ENCODE measurements at regions not wholly inside any gene's neighbourhood (a gene's known extent, or its start where the extent isn't known, plus 50 kb on each side); places are given as distances from the start of the nearest gene placed in this dataset.

- H3K9me3 Mint-ChIP-seq: peaks cover 8 to 18% of the 10 kb centered on the region in 2 donors
- no peak for DNase-seq
- no peaks in the 10 kb centered on the region for H3K27me3 Mint-ChIP-seq
Observed at GRCh38 chr5:23024470-23024869, 171.3 kb upstream of the CDH12 start.

GRCh38 chr5:23014825-23015224, 161.7 kb upstream of the CDH12 start:
- Mint-ChIP-seq H3K4me3 (no peak overlapping the region), H3K27me3 (no peaks in the 10 kb centered on the region), H3K36me3 (ENCODE audit: insufficient read depth) (no peaks in the 10 kb centered on the region), H3K4me1 (ENCODE audit: low read depth in 2 of 2) (no peaks in the 10 kb centered on the region), H3K9me3 (peaks cover 0 to 4% of the 10 kb centered on the region in 2 donors), H3K27ac (no peak overlapping the region)
- ATAC-seq (replicated peaks) (no peak), DNase-seq (no peak)

More at GRCh38 chr5:23024470-23024869, 171.3 kb upstream of the CDH12 start:
- Mint-ChIP-seq H3K36me3 (ENCODE audit: insufficient read depth) (no peaks in the 10 kb centered on the region), H3K4me1 (ENCODE audit: low read depth in 2 of 2) (no peaks in the 10 kb centered on the region), H3K4me3 (no peak overlapping the region), H3K27ac (no peak overlapping the region)
- no peak for ATAC-seq (replicated peaks)

GRCh38 chr5:23014266-23014665, 161.1 kb upstream of the CDH12 start:
- no peak overlapping the region for H3K4me3 Mint-ChIP-seq
- ATAC-seq (replicated peaks): no peak

DNA sequence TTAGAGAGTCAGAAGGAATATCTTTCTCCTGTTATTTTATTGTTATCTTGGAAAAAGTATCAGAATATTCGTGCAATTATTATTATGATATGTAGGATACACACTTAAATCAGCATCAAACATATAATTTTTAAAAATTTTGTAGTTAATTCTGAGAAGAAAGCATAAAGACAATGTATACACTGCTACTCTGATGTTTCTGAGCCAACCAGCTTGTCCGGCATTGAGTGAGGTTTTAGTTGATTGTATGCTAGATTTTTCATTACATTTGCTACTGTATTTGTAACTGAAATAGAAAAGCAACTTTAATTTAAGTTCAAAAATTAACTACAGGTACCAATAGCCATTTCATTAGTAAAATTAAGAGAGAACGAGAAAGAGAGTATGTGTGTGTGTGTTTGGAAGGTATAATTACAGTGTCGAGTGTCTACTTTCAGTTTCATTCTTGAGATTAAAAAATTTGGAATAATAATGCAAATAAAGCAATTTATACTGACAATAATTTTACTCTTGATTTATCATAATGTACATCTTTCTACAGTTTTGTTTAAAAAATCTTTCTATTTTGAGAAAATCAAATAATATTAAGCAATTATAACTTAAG, 160.4 kb upstream of the CDH12 start:
- Mint-ChIP-seq H3K27ac (no peak overlapping the region), H3K4me1 (ENCODE audit: low read depth in 2 of 2) (no peaks in the 10 kb centered on the region), H3K27me3 (no peaks in the 10 kb centered on the region), H3K9me3 (no peaks in the 10 kb centered on the region), H3K36me3 (ENCODE audit: insufficient read depth) (no peaks in the 10 kb centered on the region), H3K4me3 (peak overlapping the region; percentile 5 to 66)
- no peak for DNase-seq
- no peak for ATAC-seq (replicated peaks)

More at GRCh38 chr5:23014266-23014665, 161.1 kb upstream of the CDH12 start:
- no peaks in the 10 kb centered on the region for H3K27me3 Mint-ChIP-seq
- no peak for DNase-seq
- H3K4me1 Mint-ChIP-seq (ENCODE audit: low read depth in 2 of 2): no peaks in the 10 kb centered on the region
- no peak overlapping the region for H3K27ac Mint-ChIP-seq
- no peaks in the 10 kb centered on the region for H3K36me3 Mint-ChIP-seq (ENCODE audit: insufficient read depth)
- peaks cover 0 to 4% of the 10 kb centered on the region in 2 donors for H3K9me3 Mint-ChIP-seq

- no peak overlapping the region for H3K27ac Mint-ChIP-seq
- H3K27me3 Mint-ChIP-seq: no peaks in the 10 kb centered on the region
- no peak for DNase-seq
- no peaks in the 10 kb centered on the region for H3K9me3 Mint-ChIP-seq
- H3K4me1 Mint-ChIP-seq (ENCODE audit: low read depth in 2 of 2): no peaks in the 10 kb centered on the region
- no peak for ATAC-seq (replicated peaks)
- H3K4me3 Mint-ChIP-seq: peak overlapping the region in 1 of 2 donors; percentile 66
- H3K36me3 Mint-ChIP-seq (ENCODE audit: insufficient read depth): no peaks in the 10 kb centered on the region
Observed at GRCh38 chr5:23012842-23013241, 159.7 kb upstream of the CDH12 start.

- Mint-ChIP-seq H3K27me3 (no peaks in the 10 kb centered on the region), H3K36me3 (ENCODE audit: insufficient read depth) (no peaks in the 10 kb centered on the region), H3K4me1 (ENCODE audit: low read depth in 2 of 2) (no peaks in the 10 kb centered on the region), H3K27ac (no peak overlapping the region), H3K9me3 (no peaks in the 10 kb centered on the region), H3K4me3 (no peak overlapping the region)
- ATAC-seq (replicated peaks) (no peak), DNase-seq (no peak)
Observed at GRCh38 chr5:23007762-23008161, 154.6 kb upstream of the CDH12 start.

GRCh38 chr5:23007236-23007635, 154.1 kb upstream of the CDH12 start:
- ATAC-seq (replicated peaks): no peak
- H3K36me3 Mint-ChIP-seq (ENCODE audit: insufficient read depth): no peaks in the 10 kb centered on the region
- H3K9me3 Mint-ChIP-seq: no peaks in the 10 kb centered on the region

GRCh38 chr5:23001120-23001519, 148.0 kb upstream of the CDH12 start:
- Mint-ChIP-seq H3K36me3 (ENCODE audit: insufficient read depth) (no peaks in the 10 kb centered on the region), H3K27me3 (no peaks in the 10 kb centered on the region), H3K9me3 (peaks cover 0 to 8% of the 10 kb centered on the region in 2 donors), H3K4me3 (no peak overlapping the region), H3K27ac (no peak overlapping the region), H3K4me1 (ENCODE audit: low read depth in 2 of 2) (no peaks in the 10 kb centered on the region)
- no peak for ATAC-seq (replicated peaks)
- no peak for DNase-seq

More at GRCh38 chr5:23007236-23007635, 154.1 kb upstream of the CDH12 start:
- Mint-ChIP-seq H3K27me3 (no peaks in the 10 kb centered on the region), H3K4me3 (no peak overlapping the region), H3K27ac (no peak overlapping the region), H3K4me1 (ENCODE audit: low read depth in 2 of 2) (no peaks in the 10 kb centered on the region)
- DNase-seq: no peak

DNA sequence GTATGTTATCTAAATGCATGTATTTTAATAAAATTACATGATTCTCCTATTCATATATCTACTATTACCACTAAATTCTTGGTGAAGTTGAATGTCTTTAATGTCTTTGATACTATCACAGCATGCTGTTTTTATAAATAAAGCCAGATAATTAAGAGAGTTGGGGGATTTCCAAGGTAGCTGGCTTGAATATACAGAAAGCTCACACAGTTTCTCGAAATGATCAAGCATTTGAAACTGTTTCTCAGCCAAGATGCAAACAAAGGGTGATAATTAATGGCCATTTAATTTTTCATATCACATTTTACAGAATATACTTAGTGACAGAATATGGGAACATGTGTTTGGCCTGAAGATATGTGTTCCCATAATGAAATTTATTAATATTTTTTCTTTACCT, 145.6 kb upstream of the CDH12 start:
- Mint-ChIP-seq H3K27ac (no peak overlapping the region), H3K4me3 (no peak overlapping the region), H3K4me1 (ENCODE audit: low read depth in 2 of 2) (no peaks in the 10 kb centered on the region), H3K27me3 (no peaks in the 10 kb centered on the region), H3K9me3 (peaks cover 2 to 9% of the 10 kb centered on the region in 2 donors), H3K36me3 (ENCODE audit: insufficient read depth) (no peaks in the 10 kb centered on the region)
- no peak for DNase-seq
- no peak for ATAC-seq (replicated peaks)

DNA sequence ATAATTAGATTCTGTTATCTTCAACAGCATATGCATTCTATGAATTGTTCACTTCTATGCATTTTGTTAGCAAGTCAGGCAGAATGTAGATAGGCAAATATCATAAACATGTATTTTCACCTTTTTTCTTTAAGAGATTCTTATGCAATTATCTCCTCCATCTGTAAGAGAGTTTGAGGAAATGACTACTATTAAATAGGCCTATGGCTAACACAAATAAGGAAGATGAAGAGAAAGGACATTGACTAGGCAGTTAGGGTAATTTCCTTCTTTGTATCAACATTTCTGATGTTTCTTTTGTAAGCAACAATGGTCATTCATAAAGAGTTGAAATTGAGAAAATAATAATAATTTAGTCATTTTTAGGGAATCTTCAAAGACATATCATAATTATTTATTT, 145.2 kb upstream of the CDH12 start:
- no peak for ATAC-seq (replicated peaks)
- Mint-ChIP-seq H3K9me3 (peaks cover 2 to 9% of the 10 kb centered on the region in 2 donors), H3K36me3 (ENCODE audit: insufficient read depth) (no peaks in the 10 kb centered on the region), H3K4me3 (no peak overlapping the region), H3K4me1 (ENCODE audit: low read depth in 2 of 2) (no peaks in the 10 kb centered on the region), H3K27ac (no peak overlapping the region), H3K27me3 (no peaks in the 10 kb centered on the region)
- DNase-seq: no peak

GRCh38 chr5:22988937-22989336, 135.8 kb upstream of the CDH12 start:
- peaks cover 7 to 13% of the 10 kb centered on the region in 2 donors for H3K9me3 Mint-ChIP-seq
- DNase-seq: no peak
- H3K27me3 Mint-ChIP-seq: no peaks in the 10 kb centered on the region
- no peak overlapping the region for H3K4me3 Mint-ChIP-seq
- no peak for ATAC-seq (replicated peaks)
- no peaks in the 10 kb centered on the region for H3K4me1 Mint-ChIP-seq (ENCODE audit: low read depth in 2 of 2)
- H3K36me3 Mint-ChIP-seq (ENCODE audit: insufficient read depth): no peaks in the 10 kb centered on the region
- H3K27ac Mint-ChIP-seq: no peak overlapping the region

DNA sequence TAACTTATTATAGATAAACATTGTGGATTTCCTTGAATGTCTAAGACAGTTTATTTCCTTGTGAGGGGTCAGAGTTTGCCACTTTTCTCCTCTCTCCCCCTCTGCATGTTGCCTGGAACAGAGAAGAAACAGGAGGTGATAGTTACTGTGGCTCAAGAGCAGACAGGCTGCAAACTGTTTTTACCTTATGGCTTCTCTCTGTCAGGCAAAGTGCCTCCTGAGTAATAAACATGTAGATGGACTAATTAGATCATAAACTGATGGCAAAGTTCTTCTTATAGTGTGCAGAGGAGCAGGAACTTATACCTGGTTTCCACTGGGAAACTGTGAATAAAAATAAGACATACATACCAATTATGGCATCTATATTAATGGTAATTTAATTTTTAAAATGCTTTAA, 133.1 kb upstream of the CDH12 start:
- no peak overlapping the region for H3K27ac Mint-ChIP-seq
- ATAC-seq (replicated peaks): no peak
- no peak for DNase-seq
- no peak overlapping the region for H3K4me3 Mint-ChIP-seq
- H3K4me1 Mint-ChIP-seq (ENCODE audit: low read depth in 2 of 2): no peaks in the 10 kb centered on the region
- H3K36me3 Mint-ChIP-seq (ENCODE audit: insufficient read depth): no peaks in the 10 kb centered on the region
- no peaks in the 10 kb centered on the region for H3K27me3 Mint-ChIP-seq
- peaks cover 4 to 7% of the 10 kb centered on the region in 2 donors for H3K9me3 Mint-ChIP-seq

DNA sequence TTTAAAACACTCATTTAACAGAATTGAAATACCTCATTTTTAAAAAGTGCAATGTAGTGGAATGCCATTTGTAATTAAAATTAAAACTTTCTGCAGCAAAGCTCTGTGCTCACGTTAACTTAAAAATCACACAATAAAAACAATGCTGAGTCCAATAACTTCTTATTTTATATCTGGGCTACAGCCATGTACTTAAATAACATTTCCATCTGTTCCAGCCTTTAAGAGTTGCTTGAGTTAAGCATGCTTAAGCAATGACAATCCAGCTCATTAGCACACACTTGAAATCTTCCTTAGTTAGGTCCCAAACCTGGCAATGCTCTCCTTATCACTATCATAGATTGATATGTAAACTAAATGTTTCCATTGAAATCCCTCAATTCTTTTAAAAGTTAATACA, 132.3 kb upstream of the CDH12 start:
- ATAC-seq (replicated peaks) (no peak), DNase-seq (no peak)
- Mint-ChIP-seq H3K4me3 (no peak overlapping the region), H3K27ac (no peak overlapping the region), H3K4me1 (ENCODE audit: low read depth in 2 of 2) (no peaks in the 10 kb centered on the region), H3K27me3 (no peaks in the 10 kb centered on the region), H3K9me3 (peaks cover 2 to 7% of the 10 kb centered on the region in 2 donors), H3K36me3 (ENCODE audit: insufficient read depth) (no peaks in the 10 kb centered on the region)

GRCh38 chr5:22970956-22971618, 117.9 kb upstream of the CDH12 start:
- no peak overlapping the region for H3K27ac Mint-ChIP-seq
- DNase-seq: no peak
- no peak overlapping the region for H3K4me3 Mint-ChIP-seq
- H3K4me1 Mint-ChIP-seq (ENCODE audit: low read depth in 2 of 2): no peaks in the 10 kb centered on the region
- no peaks in the 10 kb centered on the region for H3K36me3 Mint-ChIP-seq (ENCODE audit: insufficient read depth)
- peaks cover 11 to 36% of the 10 kb centered on the region in 2 donors for H3K9me3 Mint-ChIP-seq
- no peaks in the 10 kb centered on the region for H3K27me3 Mint-ChIP-seq
- ATAC-seq (replicated peaks): no peak
